GM19351 (cell line): ENCODE measurements at regions not wholly inside any gene's neighbourhood (a gene's known extent, or its start where the extent isn't known, plus 50 kb on each side); places are given as distances from the start of the nearest gene placed in this dataset.

ENCODE experiments used
- ATAC-seq: cut with Tn5 transposase; IDR thresholded peaks from one replicate; pipeline ENCODE4 v1.9.1; 2021; ENCODE audit warnings: mild to moderate bottlenecking, moderate library complexity; ENCODE audit not compliant: unreplicated experiment

- ATAC-seq = no peak
Measured at GRCh38 chr21:36628106-36628505, 70.8 kb upstream of the SIM2 start.

- no peak for ATAC-seq
Measured at GRCh38 chr21:36628761-36629460, 70.0 kb upstream of the SIM2 start.

GRCh38 chr21:36630485-36631206 is 68.3 kb upstream of the SIM2 start:
- ATAC-seq = no peak

GRCh38 chr21:36636016-36636415 is 62.9 kb upstream of the SIM2 start:
- no peak for ATAC-seq

- no peak for ATAC-seq
Measured at GRCh38 chr21:36636439-36636838, 62.5 kb upstream of the SIM2 start.

- no peak for ATAC-seq
Measured at GRCh38 chr21:36639769-36640168, 59.1 kb upstream of the SIM2 start.

GRCh38 chr21:36640174-36640720 is 58.7 kb upstream of the SIM2 start:
- no peak for ATAC-seq

GRCh38 chr21:36640721-36641244 is 58.1 kb upstream of the SIM2 start:
- ATAC-seq = no peak

GRCh38 chr21:36641346-36641745 is 57.6 kb upstream of the SIM2 start:
- no peak for ATAC-seq

GRCh38 chr21:36641886-36642285 is 57.0 kb upstream of the SIM2 start:
- ATAC-seq = no peak

GRCh38 chr21:36642777-36643176 is 56.1 kb upstream of the SIM2 start:
- no peak for ATAC-seq

GRCh38 chr21:36643374-36644250 is 55.3 kb upstream of the SIM2 start:
- ATAC-seq = no peak

- ATAC-seq = no peak
Measured at GRCh38 chr21:36646011-36646410, 52.9 kb upstream of the SIM2 start.

GRCh38 chr21:36646645-36647044 is 52.3 kb upstream of the SIM2 start:
- ATAC-seq = no peak

GRCh38 chr21:36647279-36648093 is 51.4 kb upstream of the SIM2 start:
- no peak for ATAC-seq
